WERI-Rb-1 (cell line): ENCODE measurements at regions not wholly inside any gene's neighbourhood (a gene's known extent, or its start where the extent isn't known, plus 50 kb on each side); places are given as distances from the start of the nearest gene placed in this dataset.

Experiments
- DNase-seq: peaks from one replicate; pipeline ENCODE4 v3.0.0-alpha.2; 2020
- H3K27ac ChIP-seq: fragments of 250-450 bp; sonication (Bioruptor Pico); 2 replicates; pipeline ENCODE4 v1.5.1; 2020; ENCODE audit warnings: mild to moderate bottlenecking, moderate library complexity
- H3K27me3 ChIP-seq: fragments of 250-450 bp; sonication (Bioruptor Pico); 2 replicates; pipeline ENCODE4 v1.5.1; 2021; ENCODE audit warnings: mild to moderate bottlenecking, low read depth, moderate library complexity; ENCODE audit not compliant: insufficient read depth, severe bottlenecking
- H3K36me3 ChIP-seq: fragments of 250-450 bp; sonication (Bioruptor Pico); 2 replicates; pipeline ENCODE4 v1.5.1; 2020; ENCODE audit warnings: mild to moderate bottlenecking, moderate library complexity
- H3K4me3 ChIP-seq: 2 replicates; pipeline ENCODE4 v1.5.1; 2011; ENCODE audit warnings: low read depth, mild to moderate bottlenecking, control low read depth, low read length
- H3K9me3 ChIP-seq: fragments of 250-450 bp; sonication (Bioruptor Pico); 2 replicates; pipeline ENCODE4 v1.5.1; 2021; ENCODE audit warnings: mild to moderate bottlenecking, moderate library complexity; ENCODE audit not compliant: severe bottlenecking
- CTCF ChIP-seq: IDR thresholded peaks from 2 replicates; pipeline ENCODE4 v1.5.1; 2011; ENCODE audit warnings: low read depth, mild to moderate bottlenecking, control low read depth, inconsistent platforms, low read length

- H3K36me3 ChIP-seq = no peaks in the 10 kb centered on the region
- DNase-seq = no peak
These were observed 842.8 kb downstream of the SI start for GRCh38 chr3:164235289-164236028.

GRCh38 chr3:164233951-164234350, 844.3 kb downstream of the SI start:
- no peak for DNase-seq
- Histone ChIP-seq H3K27me3 (no peaks in the 10 kb centered on the region), H3K36me3 (no peaks in the 10 kb centered on the region), H3K27ac (no peak overlapping the region), H3K4me3 (no peak overlapping the region), H3K9me3 (no peaks in the 10 kb centered on the region)
- TF ChIP-seq CTCF = no peak

More at GRCh38 chr3:164235289-164236028, 842.8 kb downstream of the SI start:
- no peak for TF ChIP-seq CTCF
- H3K9me3 ChIP-seq = no peaks in the 10 kb centered on the region
- H3K27ac ChIP-seq = no peak overlapping the region
- no peak overlapping the region for H3K4me3 ChIP-seq
- H3K27me3 ChIP-seq = no peaks in the 10 kb centered on the region

- Histone ChIP-seq H3K9me3 (no peaks in the 10 kb centered on the region), H3K27ac (no peak overlapping the region), H3K4me3 (no peak overlapping the region), H3K36me3 (no peaks in the 10 kb centered on the region), H3K27me3 (no peaks in the 10 kb centered on the region)
- no peak for TF ChIP-seq CTCF
- DNase-seq = no peak
These were observed 846.6 kb downstream of the SI start for GRCh38 chr3:164231718-164232117.

- no peak for TF ChIP-seq CTCF
These were observed 847.8 kb downstream of the SI start for GRCh38 chr3:164230385-164231094.

GRCh38 chr3:164224126-164224525, 854.2 kb downstream of the SI start:
- no peak for TF ChIP-seq CTCF
- Histone ChIP-seq H3K27me3 (no peaks in the 10 kb centered on the region), H3K4me3 (no peak overlapping the region), H3K36me3 (no peaks in the 10 kb centered on the region), H3K27ac (no peak overlapping the region), H3K9me3 (no peaks in the 10 kb centered on the region)
- no peak for DNase-seq

More at GRCh38 chr3:164230385-164231094, 847.8 kb downstream of the SI start:
- no peak overlapping the region for H3K27ac ChIP-seq
- no peaks in the 10 kb centered on the region for H3K9me3 ChIP-seq
- DNase-seq = peak; percentile 36
- H3K4me3 ChIP-seq = no peak overlapping the region
- no peaks in the 10 kb centered on the region for H3K36me3 ChIP-seq
- no peaks in the 10 kb centered on the region for H3K27me3 ChIP-seq
